GM21786 (cell line): ENCODE measurements at regions not wholly inside any gene's neighbourhood (a gene's known extent, or its start where the extent isn't known, plus 50 kb on each side); places are given as distances from the start of the nearest gene placed in this dataset.

Experiments
- ATAC-seq: cut with Tn5 transposase; IDR thresholded peaks from one replicate; pipeline ENCODE4 v1.9.1; 2021; ENCODE audit not compliant: unreplicated experiment

- ATAC-seq = no peak
Observed at GRCh38 chr3:55183201-55183600, 255.3 kb upstream of the LRTM1 start.

- no peak for ATAC-seq
Observed at GRCh38 chr3:55180936-55181535, 253.2 kb upstream of the LRTM1 start.

GRCh38 chr3:55180161-55180560, 252.3 kb upstream of the LRTM1 start:
- no peak for ATAC-seq

- no peak for ATAC-seq
Observed at GRCh38 chr3:55178336-55178735, 250.5 kb upstream of the LRTM1 start.

GRCh38 chr3:55177749-55178148, 249.9 kb upstream of the LRTM1 start:
- no peak for ATAC-seq

- no peak for ATAC-seq
Observed at GRCh38 chr3:55175423-55175822, 247.6 kb upstream of the LRTM1 start.

- no peak for ATAC-seq
Observed at GRCh38 chr3:55174747-55175146, 246.9 kb upstream of the LRTM1 start.

- ATAC-seq = no peak
Observed at GRCh38 chr3:55173504-55173903, 245.6 kb upstream of the LRTM1 start.

GRCh38 chr3:55172913-55173312, 245.1 kb upstream of the LRTM1 start:
- no peak for ATAC-seq

GRCh38 chr3:55170444-55170843, 242.6 kb upstream of the LRTM1 start:
- no peak for ATAC-seq

GRCh38 chr3:55169608-55170072, 241.8 kb upstream of the LRTM1 start:
- ATAC-seq = no peak

- no peak for ATAC-seq
Observed at GRCh38 chr3:55169161-55169560, 241.3 kb upstream of the LRTM1 start.

GRCh38 chr3:55167586-55168317, 239.9 kb upstream of the LRTM1 start:
- ATAC-seq = no peak

GRCh38 chr3:55166576-55167555, 239.0 kb upstream of the LRTM1 start:
- no peak for ATAC-seq

- ATAC-seq = no peak
Observed at GRCh38 chr3:55165704-55166405, 238.0 kb upstream of the LRTM1 start.

GRCh38 chr3:55165278-55165677, 237.4 kb upstream of the LRTM1 start:
- no peak for ATAC-seq

- no peak for ATAC-seq
Observed at GRCh38 chr3:55164876-55165275, 237.0 kb upstream of the LRTM1 start.

- ATAC-seq = no peak
Observed at GRCh38 chr3:55164191-55164590, 236.3 kb upstream of the LRTM1 start.

GRCh38 chr3:55163421-55163820, 235.6 kb upstream of the LRTM1 start:
- ATAC-seq = no peak

GRCh38 chr3:55162031-55162795, 234.4 kb upstream of the LRTM1 start:
- ATAC-seq = no peak
